Mesendoderm (in vitro differentiated cells): ENCODE measurements at regions not wholly inside any gene's neighbourhood (a gene's known extent, or its start where the extent isn't known, plus 50 kb on each side); places are given as distances from the start of the nearest gene placed in this dataset.

Experiments
- DNase-seq: peaks from one replicate; pipeline ENCODE4 v3.0.0; 2013
- H2AK5ac ChIP-seq: 2 replicates; pipeline ENCODE4 v1.6.1; 2013; ENCODE audit warnings: low read length, inconsistent platforms
- H2BK120ac ChIP-seq: 2 replicates; pipeline ENCODE4 v1.6.1; 2013; ENCODE audit warnings: low read depth, mild to moderate bottlenecking, low read length, moderate library complexity, mixed read lengths
- H2BK15ac ChIP-seq: replicated peaks from 2 replicates; pipeline ENCODE4 v1.6.1; 2013; ENCODE audit warnings: low read depth, mild to moderate bottlenecking, moderate library complexity
- H2BK5ac ChIP-seq: 2 replicates; pipeline ENCODE4 v1.6.1; 2013; ENCODE audit warnings: low read length, inconsistent platforms
- H3K18ac ChIP-seq: 2 replicates; pipeline ENCODE4 v1.6.1; 2013; ENCODE audit warnings: mild to moderate bottlenecking, low read length, mixed read lengths
- H3K23ac ChIP-seq: one replicate; pipeline ENCODE4 v1.6.1; 2013; ENCODE audit warnings: low read length
- H3K27ac ChIP-seq: 2 replicates; pipeline ENCODE4 v1.5.1; 2013; ENCODE audit warnings: low read depth, mild to moderate bottlenecking, inconsistent platforms, low read length, moderate library complexity
- H3K27me3 ChIP-seq: 2 replicates; pipeline ENCODE4 v1.6.1; 2013; ENCODE audit warnings: low read length, control low read depth, mild to moderate bottlenecking, inconsistent platforms; ENCODE audit not compliant: insufficient read depth, poor library complexity
- H3K36me3 ChIP-seq: 2 replicates; pipeline ENCODE4 v1.6.1; 2013; ENCODE audit warnings: low read length, inconsistent platforms; ENCODE audit not compliant: control insufficient read depth, insufficient read depth
- H3K4ac ChIP-seq: one replicate; pipeline ENCODE4 v1.6.1; 2013; ENCODE audit warnings: low read depth, mild to moderate bottlenecking, low read length, moderate library complexity
- H3K4me1 ChIP-seq: 2 replicates; pipeline ENCODE4 v1.6.1; 2013; ENCODE audit warnings: low read depth, low read length, inconsistent platforms; ENCODE audit not compliant: control insufficient read depth
- H3K4me2 ChIP-seq: 2 replicates; pipeline ENCODE4 v1.6.1; 2013; ENCODE audit warnings: low read length
- H3K4me3 ChIP-seq: 2 replicates; pipeline ENCODE4 v1.5.1; 2013; ENCODE audit warnings: mild to moderate bottlenecking, low read length
- H3K56ac ChIP-seq: one replicate; pipeline ENCODE4 v1.6.1; 2013; ENCODE audit warnings: low read length
- H3K79me1 ChIP-seq: 2 replicates; pipeline ENCODE4 v1.6.1; 2013; ENCODE audit warnings: low read length, inconsistent platforms
- H3K79me2 ChIP-seq: 2 replicates; pipeline ENCODE4 v1.6.1; 2013; ENCODE audit warnings: mild to moderate bottlenecking, low read length; ENCODE audit not compliant: control insufficient read depth, insufficient read depth
- H3K9ac ChIP-seq: 2 replicates; pipeline ENCODE4 v1.6.1; 2013; ENCODE audit warnings: low read length, inconsistent platforms
- H4K5ac ChIP-seq: one replicate; pipeline ENCODE4 v1.6.1; 2013; ENCODE audit warnings: low read length
- H4K8ac ChIP-seq: one replicate; pipeline ENCODE4 v1.6.1; 2013; ENCODE audit warnings: low read depth, mild to moderate bottlenecking, control low read depth, low read length, moderate library complexity
- WGBS: extraction: QIAGEN DNeasy Blood & Tissue Kit; methylation state at CpG from one replicate; pipeline ENCODE4 v1.1.7; 2013; ENCODE audit warnings: low lambda C conversion rate, missing lambda C conversion rate; ENCODE audit not compliant: insufficient coverage; ENCODE audit errors: extremely low coverage; 5-methylcytosine and 5-hydroxymethylcytosine counted together

DNA sequence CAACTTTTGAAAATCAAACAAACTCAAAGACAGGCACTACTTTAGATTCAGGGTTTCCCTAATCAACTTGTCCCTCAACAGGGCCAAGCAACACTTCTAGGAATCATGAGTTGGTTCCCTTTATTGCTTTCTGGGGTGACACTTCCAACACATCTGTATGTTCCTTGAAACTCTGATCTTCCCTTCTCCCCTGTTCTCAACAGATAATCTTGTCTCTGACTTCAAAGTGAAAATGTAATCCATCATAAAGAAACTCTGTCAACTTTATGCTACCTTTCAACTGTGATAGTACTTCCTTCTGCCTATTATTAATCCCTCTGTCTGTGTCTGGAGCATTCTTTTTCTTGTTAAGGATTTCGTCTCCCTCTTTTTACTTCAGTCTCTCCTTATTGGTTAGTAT is 250.1 kb upstream of the MEF2C start:
- H3K27me3 ChIP-seq = no peaks in the 10 kb centered on the region
- no peak overlapping the region for H2BK5ac ChIP-seq
- no peaks in the 10 kb centered on the region for H3K79me2 ChIP-seq
- no peak overlapping the region for H3K27ac ChIP-seq
- H2AK5ac ChIP-seq = no peak overlapping the region
- H3K4me2 ChIP-seq = no peak overlapping the region
- H3K4ac ChIP-seq = no peak overlapping the region
- H3K36me3 ChIP-seq = no peaks in the 10 kb centered on the region
- no peak overlapping the region for H3K18ac ChIP-seq
- no CpG with 5 or more reads among the region's 1 CpG for WGBS
- H4K8ac ChIP-seq = no peak overlapping the region
- H3K4me3 ChIP-seq = no peak overlapping the region
- peaks cover 1% of the 10 kb centered on the region for H3K4me1 ChIP-seq
- H2BK15ac ChIP-seq = no peak overlapping the region
- H3K9ac ChIP-seq = no peak overlapping the region
- no peak overlapping the region for H3K56ac ChIP-seq
- H4K5ac ChIP-seq = no peak overlapping the region
- no peak overlapping the region for H2BK120ac ChIP-seq
- no peaks in the 10 kb centered on the region for H3K79me1 ChIP-seq
- H3K23ac ChIP-seq = no peak overlapping the region
- DNase-seq = no peak

DNA sequence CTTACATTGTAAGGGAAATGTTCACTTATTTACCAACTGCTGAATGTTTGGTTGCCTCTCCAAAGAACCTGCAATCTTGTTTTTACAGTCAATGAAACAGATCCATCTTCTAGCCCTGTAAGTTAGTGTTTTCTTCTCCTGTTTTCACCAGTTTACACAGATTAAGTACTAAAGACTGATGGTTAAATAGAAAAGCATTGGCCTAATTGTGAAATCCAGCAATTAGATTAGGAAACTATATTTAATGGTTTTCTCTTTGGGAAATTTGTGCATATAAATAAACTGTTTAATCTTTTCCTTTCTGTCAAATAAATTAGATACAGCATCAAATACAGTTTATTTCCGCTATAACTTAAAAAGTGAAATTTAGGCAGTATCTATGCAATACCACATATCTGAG is 247.9 kb upstream of the MEF2C start:
- DNase-seq = no peak
- Histone ChIP-seq H2BK5ac (no peak overlapping the region), H2BK120ac (no peak overlapping the region), H4K8ac (no peak overlapping the region), H3K18ac (no peak overlapping the region), H3K79me1 (no peaks in the 10 kb centered on the region), H3K79me2 (no peaks in the 10 kb centered on the region), H2AK5ac (no peak overlapping the region), H3K4me2 (no peak overlapping the region), H3K27ac (no peak overlapping the region), H3K56ac (no peak overlapping the region), H3K4ac (no peak overlapping the region), H4K5ac (no peak overlapping the region), H3K23ac (no peak overlapping the region), H3K27me3 (no peaks in the 10 kb centered on the region), H3K9ac (no peak overlapping the region), H3K36me3 (no peaks in the 10 kb centered on the region), H3K4me1 (no peaks in the 10 kb centered on the region), H3K4me3 (no peak overlapping the region), H2BK15ac (no peak overlapping the region)
- no CpG with 5 or more reads among the region's 1 CpG for WGBS

DNA sequence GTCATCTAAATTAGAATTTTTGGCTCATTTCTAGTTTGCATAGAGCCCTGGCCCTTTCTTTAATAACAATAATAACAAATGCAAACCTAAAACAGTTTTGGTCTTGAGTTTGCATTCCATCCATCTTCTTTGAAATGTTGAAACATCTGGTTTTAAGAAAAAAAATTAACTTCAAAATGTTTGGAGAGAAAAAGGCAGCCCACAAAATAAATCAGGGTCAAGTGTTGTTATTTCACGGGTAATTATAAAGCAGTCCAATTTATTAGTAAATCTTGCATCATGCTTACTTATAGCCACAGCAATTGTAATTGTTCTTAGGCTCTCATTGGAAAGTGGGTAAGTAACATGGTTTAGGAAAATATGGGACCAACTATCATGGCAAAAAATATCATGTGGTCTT is 247.0 kb upstream of the MEF2C start:
- no peak overlapping the region for H4K8ac ChIP-seq
- H3K9ac ChIP-seq = no peak overlapping the region
- no peaks in the 10 kb centered on the region for H3K79me1 ChIP-seq
- no peak overlapping the region for H3K18ac ChIP-seq
- no peaks in the 10 kb centered on the region for H3K27me3 ChIP-seq
- H3K23ac ChIP-seq = no peak overlapping the region
- DNase-seq = no peak
- H2BK15ac ChIP-seq = no peak overlapping the region
- H3K4me3 ChIP-seq = no peak overlapping the region
- H3K79me2 ChIP-seq = no peaks in the 10 kb centered on the region
- no peak overlapping the region for H2AK5ac ChIP-seq
- H3K56ac ChIP-seq = no peak overlapping the region
- no CpG with 5 or more reads among the region's 1 CpG for WGBS
- no peak overlapping the region for H2BK120ac ChIP-seq
- H3K4me1 ChIP-seq = no peaks in the 10 kb centered on the region
- H3K4ac ChIP-seq = no peak overlapping the region
- H2BK5ac ChIP-seq = no peak overlapping the region
- no peak overlapping the region for H3K4me2 ChIP-seq
- no peaks in the 10 kb centered on the region for H3K36me3 ChIP-seq
- H4K5ac ChIP-seq = no peak overlapping the region
- H3K27ac ChIP-seq = no peak overlapping the region

DNA sequence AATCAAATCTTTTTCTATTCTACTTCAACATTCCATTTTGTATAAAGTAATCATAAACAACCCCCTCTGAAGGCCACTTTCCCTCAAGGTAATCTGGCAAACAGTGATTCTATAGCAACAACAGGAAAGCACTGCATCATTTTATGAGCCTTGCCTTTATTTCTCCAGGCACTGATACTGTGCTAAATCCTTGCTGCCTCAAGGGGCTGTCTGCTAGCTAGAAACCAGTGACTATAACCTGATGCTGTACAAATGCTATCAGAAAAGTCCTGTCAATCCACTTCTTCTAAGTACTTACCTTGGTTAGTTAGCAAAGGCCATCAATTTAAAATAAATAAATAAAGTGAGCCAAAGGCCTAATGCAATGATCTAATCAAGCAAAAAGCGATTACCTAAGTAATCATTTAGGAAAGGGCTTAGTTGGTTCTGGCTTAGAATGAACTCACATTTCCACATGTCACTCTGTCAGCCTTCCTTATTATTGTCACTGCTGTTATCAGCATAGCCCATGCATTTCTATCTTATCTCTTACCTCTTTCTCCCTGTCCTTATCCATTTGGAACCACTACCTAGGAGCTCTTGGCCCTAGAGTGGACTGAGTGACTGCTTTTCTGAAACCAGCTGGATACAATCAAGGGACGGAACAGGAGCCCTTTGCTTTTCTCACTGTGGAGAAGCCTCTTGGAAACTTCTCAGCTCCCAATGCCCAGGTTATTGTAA is 246.1 kb upstream of the MEF2C start:
- Histone ChIP-seq H2BK120ac (no peak overlapping the region), H3K27me3 (no peaks in the 10 kb centered on the region), H3K9ac (no peak overlapping the region), H3K18ac (no peak overlapping the region), H4K5ac (no peak overlapping the region), H3K23ac (no peak overlapping the region), H3K4me1 (no peaks in the 10 kb centered on the region), H4K8ac (no peak overlapping the region), H2BK5ac (no peak overlapping the region), H3K36me3 (no peaks in the 10 kb centered on the region), H3K79me2 (no peaks in the 10 kb centered on the region), H2BK15ac (no peak overlapping the region), H3K27ac (no peak overlapping the region), H3K56ac (no peak overlapping the region), H3K79me1 (no peaks in the 10 kb centered on the region), H3K4ac (no peak overlapping the region), H2AK5ac (no peak overlapping the region), H3K4me3 (no peak overlapping the region), H3K4me2 (no peak overlapping the region)
- DNase-seq = peak; percentile 91
- no CpG with 5 or more reads among the region's 2 CpGs for WGBS

DNA sequence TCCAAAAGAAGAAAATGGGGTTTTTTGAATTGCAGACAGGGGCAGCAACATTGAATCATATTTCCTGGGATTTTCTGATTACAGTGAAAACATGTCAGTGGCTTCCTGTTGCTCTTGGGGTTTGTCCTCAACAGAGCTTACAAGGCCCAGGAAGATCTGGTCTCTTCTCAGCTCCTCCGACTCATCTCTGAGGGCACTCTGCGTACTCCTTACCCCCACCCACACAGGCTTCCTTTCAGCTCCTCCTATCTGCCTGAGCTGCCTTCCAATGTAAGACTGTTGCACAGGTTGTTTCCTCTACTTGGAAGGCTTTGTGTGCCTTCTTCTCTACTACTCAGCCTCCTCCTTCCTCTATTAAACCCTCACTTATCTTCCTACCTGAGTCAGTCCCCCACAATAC is 245.1 kb upstream of the MEF2C start:
- Histone ChIP-seq H2AK5ac (no peak overlapping the region), H3K9ac (no peak overlapping the region), H2BK5ac (no peak overlapping the region), H2BK15ac (no peak overlapping the region), H3K56ac (no peak overlapping the region), H4K8ac (no peak overlapping the region), H3K4me2 (no peak overlapping the region), H3K79me2 (no peaks in the 10 kb centered on the region), H3K4me1 (no peaks in the 10 kb centered on the region), H3K36me3 (no peaks in the 10 kb centered on the region), H3K23ac (no peak overlapping the region), H3K27me3 (no peaks in the 10 kb centered on the region), H3K4me3 (no peak overlapping the region), H3K27ac (no peak overlapping the region), H3K18ac (no peak overlapping the region), H2BK120ac (no peak overlapping the region), H3K4ac (no peak overlapping the region), H3K79me1 (no peaks in the 10 kb centered on the region), H4K5ac (no peak overlapping the region)
- peak; percentile 44 for DNase-seq
- WGBS = no CpG with 5 or more reads among the region's 2 CpGs

DNA sequence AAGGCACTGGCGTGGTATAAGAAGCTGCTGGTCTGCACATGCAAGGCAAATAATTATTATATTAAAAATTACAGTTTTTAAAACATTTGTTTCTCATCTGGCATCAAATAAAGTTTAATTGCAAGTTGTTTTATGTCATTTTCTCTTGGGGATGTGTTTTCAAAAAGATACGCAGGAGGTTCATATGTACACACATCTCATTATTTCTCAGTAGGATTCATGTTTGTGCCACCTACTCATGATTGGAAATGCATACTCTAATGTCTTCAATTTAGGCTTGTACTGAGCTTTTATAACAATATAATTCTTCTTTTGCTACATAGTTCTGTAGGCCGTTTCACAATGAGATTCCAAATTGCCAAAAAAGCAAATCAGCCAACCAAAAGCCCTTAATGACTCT is 244.2 kb upstream of the MEF2C start:
- H2BK5ac ChIP-seq = no peak overlapping the region
- no peak overlapping the region for H3K56ac ChIP-seq
- no peaks in the 10 kb centered on the region for H3K79me1 ChIP-seq
- no peak overlapping the region for H4K5ac ChIP-seq
- H3K4me3 ChIP-seq = no peak overlapping the region
- H3K4me2 ChIP-seq = no peak overlapping the region
- WGBS = no CpG with 5 or more reads among the region's 3 CpGs
- no peak for DNase-seq
- H2AK5ac ChIP-seq = no peak overlapping the region
- H3K4ac ChIP-seq = no peak overlapping the region
- no peak overlapping the region for H3K23ac ChIP-seq
- no peak overlapping the region for H3K18ac ChIP-seq
- no peak overlapping the region for H3K9ac ChIP-seq
- no peaks in the 10 kb centered on the region for H3K27me3 ChIP-seq
- H3K27ac ChIP-seq = no peak overlapping the region
- H2BK15ac ChIP-seq = no peak overlapping the region
- H3K79me2 ChIP-seq = no peaks in the 10 kb centered on the region
- H3K4me1 ChIP-seq = no peaks in the 10 kb centered on the region
- H4K8ac ChIP-seq = no peak overlapping the region
- no peak overlapping the region for H2BK120ac ChIP-seq
- no peaks in the 10 kb centered on the region for H3K36me3 ChIP-seq
